ENCODE measurements at regions not wholly inside any gene's neighbourhood (a gene's known extent, or its start where the extent isn't known, plus 50 kb on each side); places are given as distances from the start of the nearest gene placed in this dataset.

GRCh38 chr6:100980949-100981348, 99.8 kb upstream of the ASCC3 start:
- Histone ChIP-seq H4K8ac (replicated peaks; ENCODE audit: insufficient read length, low read depth, low read length) (no peak overlapping the region), H3K14ac (ENCODE audit: insufficient read depth, low read length) (no peak overlapping the region), H2AK5ac (ENCODE audit: insufficient read length, low read length) (no peak overlapping the region), H4K5ac (ENCODE audit: insufficient read length, low read depth, low read length) (no peak overlapping the region), H2BK120ac (ENCODE audit: low read depth, low read length, poor library complexity, severe bottlenecking) (no peak overlapping the region), H2BK5ac (ENCODE audit: insufficient read length, low read length) (no peak overlapping the region), H3K4ac (ENCODE audit: low read depth, low read length) (no peak overlapping the region), H3K4me1 (ENCODE audit: insufficient read depth, low read length) (no peaks in the 10 kb centered on the region), H3K23me2 (ENCODE audit: insufficient read length, low read depth, low read length, poor library complexity, severe bottlenecking) (no peaks in the 10 kb centered on the region), H3K9me3 (ENCODE audit: control insufficient read depth, low read depth, low read length) (no peaks in the 10 kb centered on the region), H3K18ac (ENCODE audit: insufficient read length, low read depth, low read length) (no peak overlapping the region), H4K20me1 (ENCODE audit: control insufficient read depth, insufficient read depth, insufficient read length) (no peaks in the 10 kb centered on the region), H2AFZ (ENCODE audit: low read length) (no peak overlapping the region), H3K79me1 (ENCODE audit: insufficient read depth, low read depth, low read length, poor library complexity, severe bottlenecking) (no peaks in the 10 kb centered on the region), H2BK12ac (ENCODE audit: insufficient read length, low read depth, low read length) (no peak overlapping the region), H2BK15ac (ENCODE audit: low read depth, low read length) (no peak overlapping the region), H2BK20ac (ENCODE audit: low read depth, low read length, poor library complexity, severe bottlenecking) (no peak overlapping the region), H3K27ac (ENCODE audit: insufficient read length, low read depth, low read length) (no peak overlapping the region), H4K91ac (ENCODE audit: insufficient read length, low read depth, low read length) (no peak overlapping the region), H3K27me3 (ENCODE audit: insufficient read depth, low read length) (no peaks in the 10 kb centered on the region), H3K79me2 (ENCODE audit: insufficient read depth, low read length) (no peaks in the 10 kb centered on the region), H3K56ac (ENCODE audit: insufficient read length, low read depth, low read length) (no peak overlapping the region), H3T11ph (ENCODE audit: low read length) (no peak overlapping the region), H3K23ac (ENCODE audit: insufficient read length, low read depth, low read length) (no peak overlapping the region), H3K4me2 (ENCODE audit: insufficient read depth, insufficient read length, low read length) (no peak overlapping the region), H3K9ac (ENCODE audit: extremely low read depth, insufficient read length, low read length) (no peak overlapping the region)
- Mint-ChIP-seq H3K27ac (no peak overlapping the region), H3K36me3 (ENCODE audit: insufficient read depth in 1 of 3, low read depth in 3 of 3) (peaks cover 0 to 5% (median 5%) of the 10 kb centered on the region in 3 experiments; a peak in 4 of 7 replicates), H3K27me3 (ENCODE audit: low read depth) (no peaks in the 10 kb centered on the region), H3K4me3 (no peak overlapping the region), H3K4me1 (peaks cover 5% of the 10 kb centered on the region in 2 experiments; a peak in 3 of 4 replicates), H3K9me3 (peaks cover 3 to 5% of the 10 kb centered on the region in 2 experiments; a peak in 3 of 5 replicates)
- no CpG with 5 or more reads among the region's 1 CpG for WGBS (ENCODE audit: extremely low coverage, insufficient read length, low lambda C conversion rate)
- no peak for DNase-seq
- TF ChIP-seq, protein P1, sequence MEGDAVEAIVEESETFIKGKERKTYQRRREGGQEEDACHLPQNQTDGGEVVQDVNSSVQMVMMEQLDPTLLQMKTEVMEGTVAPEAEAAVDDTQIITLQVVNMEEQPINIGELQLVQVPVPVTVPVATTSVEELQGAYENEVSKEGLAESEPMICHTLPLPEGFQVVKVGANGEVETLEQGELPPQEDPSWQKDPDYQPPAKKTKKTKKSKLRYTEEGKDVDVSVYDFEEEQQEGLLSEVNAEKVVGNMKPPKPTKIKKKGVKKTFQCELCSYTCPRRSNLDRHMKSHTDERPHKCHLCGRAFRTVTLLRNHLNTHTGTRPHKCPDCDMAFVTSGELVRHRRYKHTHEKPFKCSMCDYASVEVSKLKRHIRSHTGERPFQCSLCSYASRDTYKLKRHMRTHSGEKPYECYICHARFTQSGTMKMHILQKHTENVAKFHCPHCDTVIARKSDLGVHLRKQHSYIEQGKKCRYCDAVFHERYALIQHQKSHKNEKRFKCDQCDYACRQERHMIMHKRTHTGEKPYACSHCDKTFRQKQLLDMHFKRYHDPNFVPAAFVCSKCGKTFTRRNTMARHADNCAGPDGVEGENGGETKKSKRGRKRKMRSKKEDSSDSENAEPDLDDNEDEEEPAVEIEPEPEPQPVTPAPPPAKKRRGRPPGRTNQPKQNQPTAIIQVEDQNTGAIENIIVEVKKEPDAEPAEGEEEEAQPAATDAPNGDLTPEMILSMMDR (conservative IDR thresholded peaks at IDR 0.05): no peak

Measured in H9 (cell line).